ENCODE measurements at regions not wholly inside any gene's neighbourhood (a gene's known extent, or its start where the extent isn't known, plus 50 kb on each side); places are given as distances from the start of the nearest gene placed in this dataset.

DNA sequence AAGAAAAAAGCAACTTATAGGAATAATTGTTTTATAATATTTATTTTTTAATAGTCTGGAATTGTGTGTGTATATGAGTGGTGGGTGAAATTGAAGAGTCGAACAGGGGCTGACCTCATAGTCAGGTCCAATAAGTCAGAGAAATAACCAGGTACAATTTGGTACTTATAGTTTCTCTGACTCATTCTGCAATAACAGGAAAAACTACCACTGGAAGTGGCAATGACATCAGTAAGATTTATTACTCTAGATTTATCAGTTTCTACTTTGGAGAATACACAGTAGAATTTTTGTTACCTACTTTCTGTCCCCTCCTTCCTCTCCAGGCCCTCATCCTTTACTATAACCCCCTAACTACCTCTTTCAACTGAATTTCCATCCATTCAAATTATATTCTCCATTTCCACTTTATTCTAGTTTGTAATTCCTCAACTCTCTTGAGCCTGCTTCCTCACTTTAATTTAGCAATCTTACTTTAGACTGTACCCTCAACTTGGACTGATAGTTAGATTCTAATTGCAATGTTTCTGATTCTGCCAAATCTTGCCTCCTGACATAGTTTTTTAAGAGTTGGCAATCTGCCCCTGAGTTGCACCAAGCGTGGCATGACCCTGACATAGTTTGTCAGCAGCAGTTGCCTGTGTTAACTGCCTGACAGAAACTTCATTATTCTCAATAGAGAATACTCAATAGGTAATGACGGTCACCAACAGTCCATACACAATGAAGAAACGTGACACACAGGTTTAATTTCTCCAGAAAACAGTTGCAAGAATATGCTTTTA lies 475.3 kb upstream of the RIOK2 start:
- Mint-ChIP-seq H3K4me1 (ENCODE audit: low read depth, unreplicated experiment) (no peaks in the 10 kb centered on the region), H3K36me3 (ENCODE audit: low read depth, unreplicated experiment) (no peaks in the 10 kb centered on the region), H3K4me3 (ENCODE audit: unreplicated experiment) (no peak overlapping the region), H3K27me3 (ENCODE audit: low read depth, unreplicated experiment) (no peaks in the 10 kb centered on the region), H3K27ac (ENCODE audit: unreplicated experiment) (no peak overlapping the region), H3K9me3 (ENCODE audit: unreplicated experiment) (no peaks in the 10 kb centered on the region)
- Histone ChIP-seq H3K9ac (ENCODE audit: low read length) (no peak overlapping the region), H3K79me2 (ENCODE audit: insufficient read depth, low read length) (no peaks in the 10 kb centered on the region), H3K27me3 (ENCODE audit: insufficient read depth, low read length) (no peaks in the 10 kb centered on the region), H3K36me3 (ENCODE audit: insufficient read depth, low read length) (no peaks in the 10 kb centered on the region), H3K4me2 (ENCODE audit: low read length) (no peak overlapping the region), H3K4me3 (ENCODE audit: insufficient read depth, low read depth, low read length) (no peak overlapping the region), H3K9me3 (ENCODE audit: insufficient read depth, low read depth, low read length) (no peaks in the 10 kb centered on the region), H3K4me1 (ENCODE audit: insufficient read depth, low read length) (no peaks in the 10 kb centered on the region), H3K27ac (ENCODE audit: low read depth, low read length) (no peak overlapping the region), H4K20me1 (ENCODE audit: insufficient read depth, low read length) (no peaks in the 10 kb centered on the region), H2AFZ (ENCODE audit: low read depth, low read length) (no peak overlapping the region)
- FAIRE-seq = no peak
- TF ChIP-seq CTCF (IDR thresholded peaks at IDR 0.05; ENCODE audit: insufficient read depth, low read depth, low read length) (no peak), EZH2 (IDR thresholded peaks at IDR 0.05; ENCODE audit: insufficient read depth, low read length) (no peak)
- DNase-seq (ENCODE audit: low read depth) = no peak

DNA sequence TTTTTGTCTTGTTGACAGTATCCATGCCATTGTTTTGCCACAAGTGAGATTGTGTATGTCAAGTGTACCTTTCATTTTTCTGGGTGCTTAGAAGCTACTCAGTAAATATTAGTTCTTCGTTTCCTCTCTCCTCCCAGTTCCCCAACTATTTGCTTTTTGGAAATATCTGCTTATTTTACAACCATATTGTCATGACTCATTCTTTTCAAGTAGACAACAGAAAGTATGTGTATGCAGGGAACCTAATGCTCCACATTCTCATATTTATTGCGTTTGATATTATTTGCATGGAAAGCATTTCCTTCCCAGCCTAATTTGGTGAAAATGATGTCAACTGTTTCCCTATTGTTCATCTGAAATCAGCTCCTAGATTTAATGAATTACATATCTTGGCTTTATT lies 483.7 kb upstream of the RIOK2 start:
- H4K20me1 ChIP-seq (ENCODE audit: insufficient read depth, low read length) = no peaks in the 10 kb centered on the region
- Mint-ChIP-seq H3K27ac (ENCODE audit: unreplicated experiment) (no peak overlapping the region), H3K9me3 (ENCODE audit: unreplicated experiment) (no peaks in the 10 kb centered on the region), H3K4me3 (ENCODE audit: unreplicated experiment) (no peak overlapping the region), H3K36me3 (ENCODE audit: low read depth, unreplicated experiment) (no peaks in the 10 kb centered on the region), H3K27me3 (ENCODE audit: low read depth, unreplicated experiment) (no peaks in the 10 kb centered on the region), H3K4me1 (ENCODE audit: low read depth, unreplicated experiment) (no peaks in the 10 kb centered on the region)
- TF ChIP-seq CTCF (IDR thresholded peaks at IDR 0.05; ENCODE audit: insufficient read depth, low read depth, low read length) (no peak), EZH2 (IDR thresholded peaks at IDR 0.05; ENCODE audit: insufficient read depth, low read length) (no peak)
- H3K79me2 ChIP-seq (ENCODE audit: insufficient read depth, low read length) = no peaks in the 10 kb centered on the region
- no peaks in the 10 kb centered on the region for H3K27me3 ChIP-seq (ENCODE audit: insufficient read depth, low read length)
- H3K27ac ChIP-seq (ENCODE audit: low read depth, low read length) = no peak overlapping the region
- H3K9ac ChIP-seq (ENCODE audit: low read length) = no peak overlapping the region
- no peak overlapping the region for H3K4me3 ChIP-seq (ENCODE audit: insufficient read depth, low read depth, low read length)
- no peak for DNase-seq (ENCODE audit: low read depth)
- H3K4me1 ChIP-seq (ENCODE audit: insufficient read depth, low read length) = no peaks in the 10 kb centered on the region
- no peaks in the 10 kb centered on the region for H3K9me3 ChIP-seq (ENCODE audit: insufficient read depth, low read depth, low read length)
- H3K36me3 ChIP-seq (ENCODE audit: insufficient read depth, low read length) = no peaks in the 10 kb centered on the region
- no peak overlapping the region for H2AFZ ChIP-seq (ENCODE audit: low read depth, low read length)
- no peak for FAIRE-seq
- H3K4me2 ChIP-seq (ENCODE audit: low read length) = no peak overlapping the region

GRCh38 chr5:97670447-97670846 lies 487.4 kb upstream of the RIOK2 start:
- TF ChIP-seq EZH2 (IDR thresholded peaks at IDR 0.05; ENCODE audit: insufficient read depth, low read length) = no peak
- TF ChIP-seq CTCF (IDR thresholded peaks at IDR 0.05; ENCODE audit: insufficient read depth, low read depth, low read length) = no peak

More at GRCh38 chr5:97670447-97670846, 487.4 kb upstream of the RIOK2 start:
- Mint-ChIP-seq H3K27ac (ENCODE audit: unreplicated experiment) (no peak overlapping the region), H3K36me3 (ENCODE audit: low read depth, unreplicated experiment) (no peaks in the 10 kb centered on the region), H3K27me3 (ENCODE audit: low read depth, unreplicated experiment) (no peaks in the 10 kb centered on the region), H3K4me3 (ENCODE audit: unreplicated experiment) (no peak overlapping the region), H3K9me3 (ENCODE audit: unreplicated experiment) (no peaks in the 10 kb centered on the region), H3K4me1 (ENCODE audit: low read depth, unreplicated experiment) (no peaks in the 10 kb centered on the region)
- H3K27me3 ChIP-seq (ENCODE audit: insufficient read depth, low read length) = no peaks in the 10 kb centered on the region
- no peaks in the 10 kb centered on the region for H3K9me3 ChIP-seq (ENCODE audit: insufficient read depth, low read depth, low read length)
- no peak overlapping the region for H3K27ac ChIP-seq (ENCODE audit: low read depth, low read length)
- DNase-seq (ENCODE audit: low read depth) (no peak), FAIRE-seq (no peak)
- no peaks in the 10 kb centered on the region for H3K79me2 ChIP-seq (ENCODE audit: insufficient read depth, low read length)
- H3K9ac ChIP-seq (ENCODE audit: low read length) = no peak overlapping the region
- H3K4me3 ChIP-seq (ENCODE audit: insufficient read depth, low read depth, low read length) = no peak overlapping the region
- no peaks in the 10 kb centered on the region for H4K20me1 ChIP-seq (ENCODE audit: insufficient read depth, low read length)
- no peaks in the 10 kb centered on the region for H3K4me1 ChIP-seq (ENCODE audit: insufficient read depth, low read length)
- H3K4me2 ChIP-seq (ENCODE audit: low read length) = no peak overlapping the region
- no peak overlapping the region for H2AFZ ChIP-seq (ENCODE audit: low read depth, low read length)
- H3K36me3 ChIP-seq (ENCODE audit: insufficient read depth, low read length) = no peaks in the 10 kb centered on the region
